Ishikawa (cell line): ENCODE measurements at regions not wholly inside any gene's neighbourhood (a gene's known extent, or its start where the extent isn't known, plus 50 kb on each side); places are given as distances from the start of the nearest gene placed in this dataset.

Source experiments
- CEBPB ChIP-seq: IDR thresholded peaks from 2 replicates; pipeline ENCODE4 v1.6.1; 2012
- CREB1 ChIP-seq: IDR thresholded peaks from 2 replicates; pipeline ENCODE4 v1.6.1; 2012; ENCODE audit warnings: low read depth
- EGR1 ChIP-seq: IDR thresholded peaks from 2 replicates; pipeline ENCODE4 v1.6.1; 2012
- EP300 ChIP-seq: IDR thresholded peaks from 2 replicates; pipeline ENCODE4 v1.6.1; 2012; ENCODE audit warnings: borderline replicate concordance
- FOXM1 ChIP-seq: IDR thresholded peaks from 2 replicates; pipeline ENCODE4 v1.6.1; 2012; ENCODE audit warnings: low read depth, borderline replicate concordance
- MAX ChIP-seq: IDR thresholded peaks from 2 replicates; pipeline ENCODE4 v1.6.1; 2012
- NFIC ChIP-seq: IDR thresholded peaks from 2 replicates; pipeline ENCODE4 v1.6.1; 2012
- RAD21 ChIP-seq: IDR thresholded peaks from 2 replicates; pipeline ENCODE4 v1.6.1; 2012; ENCODE audit warnings: low read depth
- REST ChIP-seq: IDR thresholded peaks from 2 replicates; pipeline ENCODE4 v1.6.1; 2012; ENCODE audit warnings: low read depth, mild to moderate bottlenecking
- TAF1 ChIP-seq: IDR thresholded peaks from 2 replicates; pipeline ENCODE4 v1.6.1; 2012; ENCODE audit warnings: low read depth, mild to moderate bottlenecking
- TCF12 ChIP-seq: IDR thresholded peaks from 2 replicates; pipeline ENCODE4 v1.6.1; 2012; ENCODE audit warnings: low read depth
- TEAD4 ChIP-seq: IDR thresholded peaks from 2 replicates; pipeline ENCODE4 v1.6.1; 2012
- USF1 ChIP-seq: IDR thresholded peaks from 2 replicates; pipeline ENCODE4 v1.6.1; 2012
- YY1 ChIP-seq: IDR thresholded peaks from 2 replicates; pipeline ENCODE4 v1.6.1; 2012; ENCODE audit warnings: low read depth
- ZBTB7A ChIP-seq: IDR thresholded peaks from 2 replicates; pipeline ENCODE4 v1.6.1; 2012; ENCODE audit warnings: low read depth

GRCh38 chr13:40205771-40206240 lies 460.6 kb downstream of the FOXO1 start:
- TF ChIP-seq CREB1 (no peak), REST (no peak), RAD21 (no peak), USF1 (no peak), TCF12 (no peak), ZBTB7A (no peak), MAX (no peak), EGR1 (no peak), NFIC (no peak), CEBPB (no peak), FOXM1 (no peak), TEAD4 (no peak), TAF1 (no peak), EP300 (no peak), YY1 (no peak)

- TF ChIP-seq YY1, result no peak
- TF ChIP-seq EP300, result no peak
- TF ChIP-seq RAD21, result no peak
- TF ChIP-seq USF1, result no peak
- TF ChIP-seq TEAD4, result no peak
- TF ChIP-seq CREB1, result no peak
- no peak for TF ChIP-seq FOXM1
- no peak for TF ChIP-seq ZBTB7A
- no peak for TF ChIP-seq TAF1
- no peak for TF ChIP-seq TCF12
- no peak for TF ChIP-seq MAX
- no peak for TF ChIP-seq EGR1
- no peak for TF ChIP-seq NFIC
- no peak for TF ChIP-seq REST
- TF ChIP-seq CEBPB, result no peak
Measured at GRCh38 chr13:40206241-40207000, 460.0 kb downstream of the FOXO1 start.

- TF ChIP-seq EP300 (no peak), YY1 (no peak)
Measured at GRCh38 chr13:40207001-40207478, 459.4 kb downstream of the FOXO1 start.

GRCh38 chr13:40208517-40208916 lies 457.9 kb downstream of the FOXO1 start:
- no peak for TF ChIP-seq REST
- no peak for TF ChIP-seq TCF12
- no peak for TF ChIP-seq USF1
